ENCODE measurements at regions not wholly inside any gene's neighbourhood (a gene's known extent, or its start where the extent isn't known, plus 50 kb on each side); places are given as distances from the start of the nearest gene placed in this dataset.
A peak's percentile ranks its signal among the peaks of the same experiment; 100 is the strongest.
"Not testable (repeated sequence)": the region's sequence is repeated elsewhere in the genome, so short reads cannot be mapped to it uniquely, and the experiment has no call there.

DNA sequence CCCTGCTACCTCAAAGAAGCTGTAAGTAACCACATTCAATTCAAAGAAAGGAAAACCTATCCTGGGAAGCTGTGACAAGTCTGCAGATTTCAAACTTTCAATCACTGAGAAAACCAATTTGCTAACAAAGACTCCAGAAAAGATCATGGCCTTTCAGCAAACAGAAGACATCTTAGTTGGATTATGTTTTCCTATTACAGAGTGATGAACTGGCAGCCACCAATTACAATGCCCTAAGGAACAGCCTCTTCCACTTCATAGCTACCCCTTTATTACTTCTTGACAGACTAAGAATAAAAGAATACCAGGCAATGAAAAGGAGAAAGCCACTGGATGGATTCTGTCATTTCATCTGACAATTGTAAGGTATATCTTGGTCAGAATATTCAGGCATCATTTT, 128.2 kb upstream of the RASEF start:
- Histone ChIP-seq H3K4me3 (no peak overlapping the region), H3K27ac (no peak overlapping the region), H3K27me3 (no peaks in the 10 kb centered on the region), H3K36me3 (no peaks in the 10 kb centered on the region), H3K9me3 (ENCODE audit: low read depth) (no peaks in the 10 kb centered on the region), H3K4me1 (ENCODE audit: low read depth) (peaks cover 5% of the 10 kb centered on the region)
- DNase-seq (ENCODE audit: low read depth in 1 of 2, low spot score in 1 of 2): no peak
- no peak for TF ChIP-seq CTCF (IDR thresholded peaks at IDR 0.05; ENCODE audit: low read depth, low read length)

- H3K9me3 ChIP-seq (ENCODE audit: low read depth); H3K4me3 ChIP-seq; DNase-seq (ENCODE audit: low read depth in 1 of 2, low spot score in 1 of 2); H3K27me3 ChIP-seq; H3K27ac ChIP-seq; H3K36me3 ChIP-seq: not testable (repeated sequence)
- peaks cover 22% of the 10 kb centered on the region for H3K4me1 ChIP-seq (ENCODE audit: low read depth)
Measured at GRCh38 chr9:83189026-83189425, 126.1 kb upstream of the RASEF start.

DNA sequence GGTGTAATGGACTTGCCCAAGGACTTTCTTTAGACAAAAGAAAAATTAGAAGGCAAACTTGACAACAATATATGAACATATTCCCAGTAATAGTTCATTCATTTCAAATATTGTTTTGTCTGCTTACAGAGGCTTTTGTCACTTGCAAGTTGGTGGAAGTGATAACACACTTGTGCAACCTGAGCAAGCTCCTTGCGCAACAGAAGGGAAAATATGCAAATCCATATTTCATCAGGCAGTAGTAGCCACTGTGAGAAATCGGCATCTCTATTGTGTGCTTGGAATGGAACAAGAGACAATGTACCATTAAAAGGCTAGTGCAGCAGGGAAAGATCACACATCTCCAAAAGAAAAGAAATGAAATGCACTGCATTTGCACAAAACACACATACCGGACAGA, 125.3 kb upstream of the RASEF start:
- Histone ChIP-seq H3K4me3 (no peak overlapping the region), H3K4me1 (ENCODE audit: low read depth) (peaks cover 22% of the 10 kb centered on the region), H3K9me3 (ENCODE audit: low read depth) (no peaks in the 10 kb centered on the region), H3K27ac (no peak overlapping the region), H3K27me3 (no peaks in the 10 kb centered on the region), H3K36me3 (no peaks in the 10 kb centered on the region)
- no peak for TF ChIP-seq CTCF (IDR thresholded peaks at IDR 0.05; ENCODE audit: low read depth, low read length)
- peak in 1 of 2 donors; percentile 23 for DNase-seq (ENCODE audit: low read depth in 1 of 2, low spot score in 1 of 2)

- H3K27me3 ChIP-seq: no peaks in the 10 kb centered on the region
- DNase-seq (ENCODE audit: low read depth in 1 of 2, low spot score in 1 of 2): peak in 1 of 2 donors; percentile 12
- peak overlapping the region; percentile 87 for H3K27ac ChIP-seq
- H3K4me3 ChIP-seq: peak overlapping the region; percentile 7
- H3K36me3 ChIP-seq: no peaks in the 10 kb centered on the region
- H3K4me1 ChIP-seq (ENCODE audit: low read depth): peaks cover 22% of the 10 kb centered on the region
- no peak for TF ChIP-seq CTCF (IDR thresholded peaks at IDR 0.05; ENCODE audit: low read depth, low read length)
- no peaks in the 10 kb centered on the region for H3K9me3 ChIP-seq (ENCODE audit: low read depth)
Measured at GRCh38 chr9:83186155-83186737, 123.3 kb upstream of the RASEF start.

DNA sequence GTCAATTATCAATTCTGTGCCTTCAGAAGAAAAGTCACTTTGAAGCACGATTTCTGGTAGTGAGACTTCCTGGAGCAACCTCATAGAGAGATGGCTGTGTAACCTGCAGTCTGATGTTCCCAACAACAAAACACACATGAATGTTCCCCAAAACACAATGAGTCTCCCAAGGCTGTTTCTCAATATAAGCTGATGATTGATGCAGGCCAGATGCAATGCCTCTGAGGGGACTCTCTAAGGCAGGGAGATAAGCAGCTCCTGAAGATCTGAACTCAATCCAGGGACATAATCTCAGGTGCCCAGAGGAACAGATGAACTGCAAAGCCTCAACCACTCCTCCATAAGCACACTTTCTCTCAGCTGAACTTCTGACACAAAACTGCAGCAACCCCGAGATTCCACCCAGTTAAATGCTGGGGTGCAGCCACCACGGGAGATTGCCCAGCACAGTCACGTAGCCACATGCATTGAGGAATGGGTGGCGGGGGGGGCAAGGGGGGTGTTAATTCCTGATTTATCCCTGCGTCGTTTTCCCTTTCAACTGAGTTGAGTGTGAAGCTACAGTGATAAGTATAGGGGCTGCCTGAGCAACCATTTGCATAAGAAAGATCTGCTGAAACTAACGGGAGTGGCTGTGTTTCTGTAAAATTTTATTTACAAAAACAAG, 122.7 kb upstream of the RASEF start:
- Histone ChIP-seq H3K27me3 (no peaks in the 10 kb centered on the region), H3K36me3 (no peaks in the 10 kb centered on the region), H3K4me3 (peak overlapping the region; percentile 7), H3K27ac (peak overlapping the region; percentile 87), H3K9me3 (ENCODE audit: low read depth) (no peaks in the 10 kb centered on the region), H3K4me1 (ENCODE audit: low read depth) (peaks cover 24% of the 10 kb centered on the region)
- TF ChIP-seq CTCF (IDR thresholded peaks at IDR 0.05; ENCODE audit: low read depth, low read length): no peak
- peak in 1 of 2 donors; percentile 73 for DNase-seq (ENCODE audit: low read depth in 1 of 2, low spot score in 1 of 2)

GRCh38 chr9:83183621-83184020, 120.7 kb upstream of the RASEF start:
- DNase-seq (ENCODE audit: low read depth in 1 of 2, low spot score in 1 of 2): no peak
- H3K27me3 ChIP-seq: no peaks in the 10 kb centered on the region
- no peak overlapping the region for H3K27ac ChIP-seq
- H3K4me1 ChIP-seq (ENCODE audit: low read depth): peaks cover 24% of the 10 kb centered on the region
- H3K36me3 ChIP-seq: no peaks in the 10 kb centered on the region
- H3K9me3 ChIP-seq (ENCODE audit: low read depth): no peaks in the 10 kb centered on the region
- no peak for TF ChIP-seq CTCF (IDR thresholded peaks at IDR 0.05; ENCODE audit: low read depth, low read length)
- H3K4me3 ChIP-seq: no peak overlapping the region

Measured in cardiac muscle cell (in vitro differentiated cells and primary cell).